ENCODE measurements at regions not wholly inside any gene's neighbourhood (a gene's known extent, or its start where the extent isn't known, plus 50 kb on each side); places are given as distances from the start of the nearest gene placed in this dataset.

DNA sequence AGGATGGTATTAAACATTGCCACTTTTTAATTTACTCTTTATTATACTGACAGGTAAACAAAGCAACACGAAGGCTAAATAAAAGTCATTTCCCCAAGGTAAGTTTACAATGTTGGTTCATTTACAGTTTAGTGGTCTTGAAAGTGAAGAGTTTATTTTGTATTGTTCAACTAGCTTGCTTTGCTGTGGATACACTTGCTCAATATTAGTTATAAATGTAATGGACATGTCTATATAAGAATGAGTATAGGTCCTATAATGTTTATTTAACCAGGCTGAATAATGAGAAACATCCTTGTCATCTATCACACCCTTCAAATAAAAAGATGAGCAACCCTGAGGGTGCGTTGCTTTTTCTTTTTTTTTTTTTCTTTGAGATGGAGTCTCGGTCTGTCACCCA is 1129.4 kb downstream of the TSN start:
- no peaks in the 10 kb centered on the region for H3K4me1 ChIP-seq (ENCODE audit: insufficient read depth)
- H4K20me1 ChIP-seq (ENCODE audit: insufficient read depth): no peaks in the 10 kb centered on the region
- H3K36me3 ChIP-seq (ENCODE audit: low read depth): no peaks in the 10 kb centered on the region
- no peak overlapping the region for H3K27ac ChIP-seq
- H3K9ac ChIP-seq: no peak overlapping the region
- DNase-seq: no peak
- H2AFZ ChIP-seq: no peak overlapping the region
- H3K27me3 ChIP-seq (replicated peaks; ENCODE audit: insufficient read depth): no peaks in the 10 kb centered on the region
- whole genome bisulfite sequencing, 2 experiments (ENCODE audit: low coverage in 1 of 2, low lambda C conversion rate in 2 of 2, missing lambda C conversion rate in 2 of 2): 16 to 27% methylated on average over 3 of the region's 3 CpGs
- H3K9me2 ChIP-seq (ENCODE audit: insufficient read depth): no peaks in the 10 kb centered on the region
- no peaks in the 10 kb centered on the region for H3K9me3 ChIP-seq (ENCODE audit: low read depth)
- no peak for TF ChIP-seq EZH2 (IDR thresholded peaks at IDR 0.05; ENCODE audit: insufficient read depth, poor library complexity, severe bottlenecking)
- no peak for TF ChIP-seq EZH2phosphoT487 (IDR thresholded peaks at IDR 0.05; ENCODE audit: insufficient read depth, low read depth)
- H3F3A ChIP-seq (ENCODE audit: insufficient read depth): no peaks in the 10 kb centered on the region
- no peak overlapping the region for H3K4me3 ChIP-seq
- no peaks in the 10 kb centered on the region for H3K79me2 ChIP-seq (ENCODE audit: insufficient read depth)
- in situ Hi-C loops (cut with MboI): no loop called here
- H3K4me2 ChIP-seq (ENCODE audit: unreplicated experiment): no peak overlapping the region

DNA sequence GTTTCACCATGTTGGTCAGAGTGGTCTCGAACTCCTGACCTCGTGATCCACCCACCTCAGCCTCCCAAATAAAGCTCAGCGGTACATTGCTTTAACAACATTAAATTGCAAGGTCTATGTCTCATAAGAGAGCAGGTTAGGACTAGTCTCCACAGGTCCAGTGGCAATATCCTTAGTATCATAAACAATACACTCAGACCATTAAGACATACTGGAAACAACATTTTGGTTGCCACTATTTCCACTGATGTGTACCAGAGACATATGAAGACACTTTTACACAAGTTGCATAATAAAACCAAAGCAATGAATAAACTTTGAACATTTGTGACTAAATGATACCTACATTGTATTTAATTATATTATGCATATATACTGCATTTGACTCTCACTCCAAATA is 1130.0 kb downstream of the TSN start:
- TF ChIP-seq EZH2 (IDR thresholded peaks at IDR 0.05; ENCODE audit: insufficient read depth, poor library complexity, severe bottlenecking): no peak
- TF ChIP-seq EZH2phosphoT487 (IDR thresholded peaks at IDR 0.05; ENCODE audit: insufficient read depth, low read depth): no peak
- in situ Hi-C loops (cut with MboI): no loop called here
- no peaks in the 10 kb centered on the region for H3K36me3 ChIP-seq (ENCODE audit: low read depth)

DNA sequence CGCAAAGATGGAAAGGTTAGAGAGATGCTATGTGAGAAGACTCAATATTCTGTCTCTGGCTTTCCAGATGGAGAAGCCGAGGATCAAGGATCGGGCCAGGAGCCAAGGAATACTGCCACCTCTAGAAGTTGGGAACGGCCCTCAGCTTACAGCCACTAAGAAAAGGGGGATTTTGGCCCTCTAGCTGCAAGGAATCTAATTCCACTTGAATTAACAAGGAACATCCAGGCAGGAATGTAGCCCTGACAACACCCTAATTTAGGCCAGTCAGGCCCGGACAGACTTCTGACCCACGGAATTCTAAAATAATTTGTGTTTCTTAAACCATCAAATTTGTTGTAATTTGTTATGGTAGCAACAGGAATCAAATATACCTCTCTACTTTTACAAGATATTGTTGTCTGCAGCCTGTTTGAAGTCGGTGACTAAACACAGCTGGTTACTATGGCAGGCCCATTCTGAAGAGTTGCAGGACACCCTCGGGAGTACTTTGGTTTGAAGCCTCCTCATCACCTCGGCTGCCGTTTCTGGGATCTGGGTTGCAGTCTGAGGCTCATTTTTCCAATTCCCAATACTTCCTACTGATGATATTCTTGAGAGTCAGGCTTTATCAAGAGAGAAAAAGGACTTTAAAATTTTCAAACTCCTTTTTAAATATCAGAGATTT is 1131.2 kb downstream of the TSN start:
- H2AFZ ChIP-seq: no peak overlapping the region
- WGBS, 2 experiments (ENCODE audit: low coverage in 1 of 2, low lambda C conversion rate in 2 of 2, missing lambda C conversion rate in 2 of 2): 16 to 22% methylated on average over 10 of the region's 10 CpGs
- no peaks in the 10 kb centered on the region for H3K79me2 ChIP-seq (ENCODE audit: insufficient read depth)
- H3K27ac ChIP-seq: no peak overlapping the region
- no peaks in the 10 kb centered on the region for H3K4me1 ChIP-seq (ENCODE audit: insufficient read depth)
- DNase-seq: no peak
- no peaks in the 10 kb centered on the region for H3K9me2 ChIP-seq (ENCODE audit: insufficient read depth)
- H3K9me3 ChIP-seq (ENCODE audit: low read depth): no peaks in the 10 kb centered on the region
- no peak for TF ChIP-seq EZH2 (IDR thresholded peaks at IDR 0.05; ENCODE audit: insufficient read depth, poor library complexity, severe bottlenecking)
- TF ChIP-seq EZH2phosphoT487 (IDR thresholded peaks at IDR 0.05; ENCODE audit: insufficient read depth, low read depth): no peak
- no peak overlapping the region for H3K4me2 ChIP-seq (ENCODE audit: unreplicated experiment)
- no peaks in the 10 kb centered on the region for H4K20me1 ChIP-seq (ENCODE audit: insufficient read depth)
- H3F3A ChIP-seq (ENCODE audit: insufficient read depth): no peaks in the 10 kb centered on the region
- no peaks in the 10 kb centered on the region for H3K27me3 ChIP-seq (replicated peaks; ENCODE audit: insufficient read depth)
- in situ Hi-C loops (cut with MboI): no loop called here
- H3K9ac ChIP-seq: no peak overlapping the region
- H3K36me3 ChIP-seq (ENCODE audit: low read depth): no peaks in the 10 kb centered on the region
- no peak overlapping the region for H3K4me3 ChIP-seq

More for the DNA sequence above, 1130.0 kb downstream of the TSN start:
- WGBS, 2 experiments (ENCODE audit: low coverage in 1 of 2, low lambda C conversion rate in 2 of 2, missing lambda C conversion rate in 2 of 2): 29 to 31% methylated on average over 3 of the region's 3 CpGs
- Histone ChIP-seq H3K27me3 (replicated peaks; ENCODE audit: insufficient read depth) (no peaks in the 10 kb centered on the region), H4K20me1 (ENCODE audit: insufficient read depth) (no peaks in the 10 kb centered on the region), H3K9me2 (ENCODE audit: insufficient read depth) (no peaks in the 10 kb centered on the region), H3K4me3 (no peak overlapping the region), H3K4me2 (ENCODE audit: unreplicated experiment) (no peak overlapping the region), H3K27ac (no peak overlapping the region), H3K9me3 (ENCODE audit: low read depth) (no peaks in the 10 kb centered on the region), H3K79me2 (ENCODE audit: insufficient read depth) (no peaks in the 10 kb centered on the region), H3K4me1 (ENCODE audit: insufficient read depth) (no peaks in the 10 kb centered on the region), H2AFZ (no peak overlapping the region), H3K9ac (no peak overlapping the region), H3F3A (ENCODE audit: insufficient read depth) (no peaks in the 10 kb centered on the region)
- no peak for DNase-seq

DNA sequence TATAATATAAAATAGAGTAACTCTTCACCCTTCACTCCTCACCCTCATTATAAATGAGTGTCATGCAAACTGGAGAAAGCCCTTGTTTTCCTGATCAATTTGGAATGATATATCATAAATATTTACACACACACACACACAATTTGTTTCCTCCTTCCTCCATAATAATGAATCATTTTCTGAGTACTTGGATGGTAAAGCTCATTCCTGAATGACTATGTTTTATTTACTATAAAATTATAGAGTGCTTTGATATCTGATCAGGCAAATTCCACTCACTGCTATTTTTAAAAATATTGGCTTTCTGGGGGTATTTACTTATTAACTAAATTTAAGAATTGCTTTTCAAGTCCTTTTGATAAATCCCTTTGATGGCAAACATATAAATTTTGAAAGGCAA is 1125.5 kb upstream of the CNTNAP5 start:
- DNase-seq: no peak
- H3K4me2 ChIP-seq (ENCODE audit: unreplicated experiment): no peak overlapping the region
- TF ChIP-seq EZH2 (IDR thresholded peaks at IDR 0.05; ENCODE audit: insufficient read depth, poor library complexity, severe bottlenecking) (no peak), EZH2phosphoT487 (IDR thresholded peaks at IDR 0.05; ENCODE audit: insufficient read depth, low read depth) (no peak)

DNA sequence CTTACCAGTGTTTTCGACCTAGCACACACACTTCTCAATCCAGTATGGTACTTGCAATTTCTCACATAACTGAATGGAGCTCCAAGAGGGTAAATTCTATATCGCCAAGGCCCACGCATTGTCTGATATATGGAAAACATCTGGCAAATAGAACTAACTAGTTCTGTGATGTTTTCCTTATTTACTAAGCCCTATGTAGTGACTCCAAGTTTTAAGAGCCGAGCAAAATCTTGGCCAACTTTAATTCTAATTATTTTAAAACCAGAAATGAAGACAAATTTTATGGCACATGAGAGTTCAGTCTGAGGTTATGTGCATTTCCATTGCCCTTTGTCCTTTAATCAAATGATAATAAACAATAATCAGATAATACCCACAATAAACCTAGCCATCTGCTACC is 1119.7 kb upstream of the CNTNAP5 start:
- no peaks in the 10 kb centered on the region for H3K4me1 ChIP-seq (ENCODE audit: insufficient read depth)
- H3K79me2 ChIP-seq (ENCODE audit: insufficient read depth): no peaks in the 10 kb centered on the region
- H3K27ac ChIP-seq: no peak overlapping the region
- no peaks in the 10 kb centered on the region for H3F3A ChIP-seq (ENCODE audit: insufficient read depth)
- no peaks in the 10 kb centered on the region for H3K9me3 ChIP-seq (ENCODE audit: low read depth)
- TF ChIP-seq EZH2 (IDR thresholded peaks at IDR 0.05; ENCODE audit: insufficient read depth, poor library complexity, severe bottlenecking) (no peak), EZH2phosphoT487 (IDR thresholded peaks at IDR 0.05; ENCODE audit: insufficient read depth, low read depth) (no peak)
- H3K9me2 ChIP-seq (ENCODE audit: insufficient read depth): no peaks in the 10 kb centered on the region
- H3K27me3 ChIP-seq (replicated peaks; ENCODE audit: insufficient read depth): no peaks in the 10 kb centered on the region
- H3K36me3 ChIP-seq (ENCODE audit: low read depth): no peaks in the 10 kb centered on the region
- in situ Hi-C loops (cut with MboI): no loop called here
- 3% methylated on average over 4 of the region's 4 CpGs for WGBS, 2 experiments (ENCODE audit: low coverage in 1 of 2, low lambda C conversion rate in 2 of 2, missing lambda C conversion rate in 2 of 2)
- no peaks in the 10 kb centered on the region for H4K20me1 ChIP-seq (ENCODE audit: insufficient read depth)
- no peak overlapping the region for H2AFZ ChIP-seq
- H3K4me3 ChIP-seq: no peak overlapping the region
- H3K4me2 ChIP-seq (ENCODE audit: unreplicated experiment): no peak overlapping the region
- no peak overlapping the region for H3K9ac ChIP-seq
- DNase-seq: no peak

More for the DNA sequence above, 1125.5 kb upstream of the CNTNAP5 start:
- Histone ChIP-seq H3K27me3 (replicated peaks; ENCODE audit: insufficient read depth) (no peaks in the 10 kb centered on the region), H3K27ac (no peak overlapping the region), H3K9ac (no peak overlapping the region), H3K9me2 (ENCODE audit: insufficient read depth) (no peaks in the 10 kb centered on the region), H3K9me3 (ENCODE audit: low read depth) (no peaks in the 10 kb centered on the region), H3K36me3 (ENCODE audit: low read depth) (no peaks in the 10 kb centered on the region), H3K4me3 (no peak overlapping the region), H3K79me2 (ENCODE audit: insufficient read depth) (no peaks in the 10 kb centered on the region), H4K20me1 (ENCODE audit: insufficient read depth) (no peaks in the 10 kb centered on the region), H3K4me1 (ENCODE audit: insufficient read depth) (no peaks in the 10 kb centered on the region), H3F3A (ENCODE audit: insufficient read depth) (no peaks in the 10 kb centered on the region), H2AFZ (no peak overlapping the region)
- in situ Hi-C loops (cut with MboI): no loop called here
